ENCODE measurements at regions not wholly inside any gene's neighbourhood (a gene's known extent, or its start where the extent isn't known, plus 50 kb on each side); places are given as distances from the start of the nearest gene placed in this dataset.

GRCh38 chr10:89916468-89917215, 215.3 kb downstream of the KIF20B start:
- Histone ChIP-seq H3K36me3 (ENCODE audit: control insufficient read depth in 4 of 4, insufficient read depth in 4 of 4, low read length in 4 of 4) (peaks cover 0 to 2% (median 0%) of the 10 kb centered on the region in 4 donors), H3K4me1 (ENCODE audit: control insufficient read depth in 5 of 5, insufficient read depth in 5 of 5, low read length in 5 of 5) (peaks cover 0 to 3% (median 0%) of the 10 kb centered on the region in 5 donors), H3K9ac (ENCODE audit: insufficient read depth in 1 of 2, low read length in 2 of 2) (no peak overlapping the region), H3K4me3 (no peak overlapping the region), H3K27me3 (ENCODE audit: control insufficient read depth in 3 of 3, insufficient read depth in 3 of 3, low read length in 2 of 3) (no peaks in the 10 kb centered on the region), H3K9me3 (ENCODE audit: control insufficient read depth in 4 of 4, insufficient read depth in 3 of 4, low read length in 3 of 4) (no peaks in the 10 kb centered on the region), H3K27ac (ENCODE audit: low read depth in 1 of 2, low read length in 1 of 2) (no peak overlapping the region)
- TF ChIP-seq CTCF (IDR thresholded peaks at IDR 0.05; ENCODE audit: control extremely low read depth, extremely low read depth), result no peak
- 83 to 84% methylated on average over 1 of the region's 1 CpG for WGBS, 2 donors
- ATAC-seq (ENCODE audit: insufficient read depth, low FRiP score) (no peak), DNase-seq (no peak)

GRCh38 chr10:89921403-89921802, 220.0 kb downstream of the KIF20B start:
- WGBS, 2 donors, result 72 to 88% methylated on average over 5 of the region's 5 CpGs

GRCh38 chr10:89923661-89924060, 222.3 kb downstream of the KIF20B start:
- no peak overlapping the region for H3K4me3 ChIP-seq
- TF ChIP-seq CTCF (IDR thresholded peaks at IDR 0.05; ENCODE audit: control extremely low read depth, extremely low read depth), result no peak
- ATAC-seq (ENCODE audit: insufficient read depth, low FRiP score), result no peak
- no peaks in the 10 kb centered on the region for H3K9me3 ChIP-seq (ENCODE audit: control insufficient read depth in 4 of 4, insufficient read depth in 3 of 4, low read length in 3 of 4)
- H3K27ac ChIP-seq (ENCODE audit: low read depth in 1 of 2, low read length in 1 of 2), result no peak overlapping the region
- no peaks in the 10 kb centered on the region for H3K36me3 ChIP-seq (ENCODE audit: control insufficient read depth in 4 of 4, insufficient read depth in 4 of 4, low read length in 4 of 4)
- DNase-seq, result no peak
- 95 to 96% methylated on average over 1 of the region's 1 CpG for WGBS, 2 donors
- H3K9ac ChIP-seq (ENCODE audit: insufficient read depth in 1 of 2, low read length in 2 of 2), result no peak overlapping the region
- H3K27me3 ChIP-seq (ENCODE audit: control insufficient read depth in 3 of 3, insufficient read depth in 3 of 3, low read length in 2 of 3), result no peaks in the 10 kb centered on the region
- peaks cover 0 to 3% (median 0%) of the 10 kb centered on the region in 5 donors for H3K4me1 ChIP-seq (ENCODE audit: control insufficient read depth in 5 of 5, insufficient read depth in 5 of 5, low read length in 5 of 5)

More at GRCh38 chr10:89921403-89921802, 220.0 kb downstream of the KIF20B start:
- peaks cover 0 to 3% (median 0%) of the 10 kb centered on the region in 5 donors for H3K4me1 ChIP-seq (ENCODE audit: control insufficient read depth in 5 of 5, insufficient read depth in 5 of 5, low read length in 5 of 5)
- peaks cover 0 to 2% (median 0%) of the 10 kb centered on the region in 4 donors for H3K36me3 ChIP-seq (ENCODE audit: control insufficient read depth in 4 of 4, insufficient read depth in 4 of 4, low read length in 4 of 4)
- DNase-seq (no peak), ATAC-seq (ENCODE audit: insufficient read depth, low FRiP score) (no peak)
- H3K27ac ChIP-seq (ENCODE audit: low read depth in 1 of 2, low read length in 1 of 2), result no peak overlapping the region
- TF ChIP-seq CTCF (IDR thresholded peaks at IDR 0.05; ENCODE audit: control extremely low read depth, extremely low read depth), result no peak
- no peak overlapping the region for H3K4me3 ChIP-seq
- no peak overlapping the region for H3K9ac ChIP-seq (ENCODE audit: insufficient read depth in 1 of 2, low read length in 2 of 2)
- H3K27me3 ChIP-seq (ENCODE audit: control insufficient read depth in 3 of 3, insufficient read depth in 3 of 3, low read length in 2 of 3), result no peaks in the 10 kb centered on the region
- H3K9me3 ChIP-seq (ENCODE audit: control insufficient read depth in 4 of 4, insufficient read depth in 3 of 4, low read length in 3 of 4), result no peaks in the 10 kb centered on the region
